ENCODE measurements at regions not wholly inside any gene's neighbourhood (a gene's known extent, or its start where the extent isn't known, plus 50 kb on each side); places are given as distances from the start of the nearest gene placed in this dataset.

DNA sequence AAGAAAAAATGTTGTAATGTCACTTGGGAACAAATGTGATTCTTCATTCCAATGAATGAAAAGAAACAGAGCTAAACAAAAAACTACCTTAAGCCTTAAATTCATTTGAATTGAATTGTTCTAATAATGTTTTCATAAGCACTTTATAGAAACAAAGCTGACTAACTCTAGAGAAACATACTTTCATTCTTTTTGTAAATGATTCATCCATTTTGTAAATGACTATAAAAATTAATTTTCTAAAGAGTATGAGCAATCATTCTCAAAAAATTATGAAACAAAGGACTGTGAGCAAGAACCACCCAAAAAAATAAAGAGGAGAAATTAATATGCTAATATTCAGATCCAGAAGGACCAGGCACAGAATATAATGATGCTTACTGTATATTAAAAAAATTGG, 986.5 kb upstream of the CHORDC1 start:
- Histone ChIP-seq H3K4me1 (ENCODE audit: insufficient read depth) (no peaks in the 10 kb centered on the region), H3K27me3 (no peaks in the 10 kb centered on the region), H3K4me3 (no peak overlapping the region), H3K9me3 (no peaks in the 10 kb centered on the region), H3K36me3 (no peaks in the 10 kb centered on the region), H3K27ac (no peak overlapping the region)
- no peak for DNase-seq
- TF ChIP-seq POLR2A (IDR thresholded peaks at IDR 0.05) (no peak), EP300 (IDR thresholded peaks at IDR 0.05) (no peak)
- TF ChIP-seq, protein P1, sequence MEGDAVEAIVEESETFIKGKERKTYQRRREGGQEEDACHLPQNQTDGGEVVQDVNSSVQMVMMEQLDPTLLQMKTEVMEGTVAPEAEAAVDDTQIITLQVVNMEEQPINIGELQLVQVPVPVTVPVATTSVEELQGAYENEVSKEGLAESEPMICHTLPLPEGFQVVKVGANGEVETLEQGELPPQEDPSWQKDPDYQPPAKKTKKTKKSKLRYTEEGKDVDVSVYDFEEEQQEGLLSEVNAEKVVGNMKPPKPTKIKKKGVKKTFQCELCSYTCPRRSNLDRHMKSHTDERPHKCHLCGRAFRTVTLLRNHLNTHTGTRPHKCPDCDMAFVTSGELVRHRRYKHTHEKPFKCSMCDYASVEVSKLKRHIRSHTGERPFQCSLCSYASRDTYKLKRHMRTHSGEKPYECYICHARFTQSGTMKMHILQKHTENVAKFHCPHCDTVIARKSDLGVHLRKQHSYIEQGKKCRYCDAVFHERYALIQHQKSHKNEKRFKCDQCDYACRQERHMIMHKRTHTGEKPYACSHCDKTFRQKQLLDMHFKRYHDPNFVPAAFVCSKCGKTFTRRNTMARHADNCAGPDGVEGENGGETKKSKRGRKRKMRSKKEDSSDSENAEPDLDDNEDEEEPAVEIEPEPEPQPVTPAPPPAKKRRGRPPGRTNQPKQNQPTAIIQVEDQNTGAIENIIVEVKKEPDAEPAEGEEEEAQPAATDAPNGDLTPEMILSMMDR (IDR thresholded peaks at IDR 0.05) = no peak
- intact Hi-C loops (cut with DNase I) = loop anchor here in 1 of 4 donors (5.0 kb wide), 1 partner anchor 878 kb away; no protein-coding TSS in a partner anchor

DNA sequence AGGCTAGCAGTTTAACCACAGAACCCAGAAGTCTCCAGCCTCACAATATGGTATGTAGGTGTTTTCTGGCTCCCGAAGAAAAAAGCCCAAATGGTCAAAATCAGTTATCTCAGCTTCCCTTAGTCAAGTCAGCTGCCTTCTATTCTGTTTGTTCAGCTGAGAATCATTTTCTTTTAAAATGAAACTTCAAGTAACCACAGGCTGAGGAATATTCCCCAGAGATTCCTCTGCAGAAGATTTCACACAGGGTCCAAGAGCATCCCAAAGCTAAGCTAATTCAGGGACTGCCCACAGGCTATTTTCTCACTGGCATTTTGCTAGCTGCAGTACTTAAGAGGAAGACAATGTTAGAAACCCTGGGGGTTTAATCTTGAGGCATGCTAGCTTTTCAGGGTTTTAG, 977.0 kb upstream of the CHORDC1 start:
- Histone ChIP-seq H3K27ac (no peak overlapping the region), H3K36me3 (no peaks in the 10 kb centered on the region), H3K27me3 (no peaks in the 10 kb centered on the region), H3K9me3 (no peaks in the 10 kb centered on the region), H3K4me3 (no peak overlapping the region), H3K4me1 (ENCODE audit: insufficient read depth) (no peaks in the 10 kb centered on the region)
- intact Hi-C loops (cut with DNase I) = no loop called here
- no peak for DNase-seq
- TF ChIP-seq POLR2A (IDR thresholded peaks at IDR 0.05) (no peak), EP300 (IDR thresholded peaks at IDR 0.05) (no peak)
- TF ChIP-seq, protein P1 (IDR thresholded peaks at IDR 0.05) = no peak
- WGBS, 3 donors = 38 to 56% (median 46%) methylated on average over 1 of the region's 1 CpG

DNA sequence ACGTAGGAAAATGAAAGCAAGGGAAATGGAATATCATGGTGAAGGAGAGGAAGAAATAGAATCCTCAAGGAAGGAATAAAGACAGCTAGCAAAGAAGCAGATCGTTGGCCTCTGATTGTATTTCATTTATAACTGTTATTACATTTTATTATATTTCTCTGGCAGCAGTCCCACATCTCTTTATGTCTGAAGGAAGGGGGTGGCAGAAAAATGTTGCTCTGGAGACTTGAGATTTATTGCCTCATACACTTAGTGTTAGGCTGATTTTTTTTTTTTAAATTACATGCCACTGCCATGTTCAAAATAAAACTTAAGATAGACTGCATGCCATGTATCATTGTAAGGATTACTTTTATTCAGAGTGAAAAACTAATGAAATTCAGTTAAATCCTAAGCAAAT, 971.7 kb upstream of the CHORDC1 start:
- no peaks in the 10 kb centered on the region for H3K4me1 ChIP-seq (ENCODE audit: insufficient read depth)
- intact Hi-C loops (cut with DNase I) = loop anchor here in 1 of 4 donors (5.0 kb wide), 1 partner anchor 1662 kb away; no protein-coding TSS in a partner anchor

DNA sequence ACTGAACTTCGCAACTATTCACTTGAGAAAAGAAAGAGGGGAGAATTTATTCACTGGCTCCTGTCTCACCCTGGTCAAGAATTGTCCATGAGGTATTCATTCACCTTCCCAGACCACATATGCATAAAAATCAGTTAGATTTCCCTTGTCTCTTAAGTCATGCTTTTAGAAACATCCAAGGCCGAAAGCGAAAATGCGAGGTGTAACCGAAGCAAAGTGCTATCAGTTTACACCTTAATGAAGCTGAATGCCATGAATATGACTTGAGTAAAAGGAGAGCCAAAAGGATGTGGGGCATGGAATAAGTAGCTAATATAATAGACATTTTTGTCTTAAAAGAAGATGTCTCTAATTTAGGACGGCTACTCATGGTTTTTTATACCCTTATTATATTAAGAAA, 965.6 kb upstream of the CHORDC1 start:
- Histone ChIP-seq H3K4me1 (ENCODE audit: insufficient read depth) (no peaks in the 10 kb centered on the region), H3K27me3 (no peaks in the 10 kb centered on the region), H3K27ac (no peak overlapping the region), H3K36me3 (no peaks in the 10 kb centered on the region), H3K4me3 (no peak overlapping the region), H3K9me3 (no peaks in the 10 kb centered on the region)
- 93 to 95% (median 94%) methylated on average over 6 of the region's 6 CpGs for WGBS, 3 donors
- intact Hi-C loops (cut with DNase I) = no loop called here
- DNase-seq = no peak
- no peak for TF ChIP-seq POLR2A (IDR thresholded peaks at IDR 0.05)

More for the DNA sequence above, 971.7 kb upstream of the CHORDC1 start:
- Histone ChIP-seq H3K9me3 (no peaks in the 10 kb centered on the region), H3K27ac (no peak overlapping the region), H3K36me3 (no peaks in the 10 kb centered on the region), H3K27me3 (no peaks in the 10 kb centered on the region), H3K4me3 (no peak overlapping the region)
- WGBS, 3 donors = 23 to 33% (median 24%) methylated on average over 2 of the region's 2 CpGs
- no peak for DNase-seq
- TF ChIP-seq, protein P1 (IDR thresholded peaks at IDR 0.05) = no peak
- TF ChIP-seq EP300 (IDR thresholded peaks at IDR 0.05) = no peak
- no peak for TF ChIP-seq POLR2A (IDR thresholded peaks at IDR 0.05)

DNA sequence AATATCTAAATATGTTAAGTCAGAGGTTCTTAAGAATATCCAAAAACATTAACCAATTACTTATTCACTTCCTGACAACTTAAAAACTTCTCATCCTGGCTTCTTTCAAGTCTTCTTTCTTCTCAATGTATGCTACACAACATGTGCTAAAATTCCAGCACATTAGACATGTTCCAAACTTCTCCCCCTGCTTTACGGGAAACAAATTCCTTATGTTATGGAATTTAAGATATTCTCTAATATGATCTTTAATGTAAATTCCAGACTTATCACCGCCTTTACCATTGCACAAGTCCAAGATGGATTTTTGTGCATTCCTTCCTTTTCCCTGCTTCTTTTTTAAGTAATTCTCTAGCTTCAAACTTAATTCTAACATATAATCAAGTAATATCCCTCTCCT, 964.5 kb upstream of the CHORDC1 start:
- intact Hi-C loops (cut with DNase I) = no loop called here
- WGBS, 3 donors = 64 to 77% (median 68%) methylated on average over 2 of the region's 2 CpGs

More for the DNA sequence above, 964.5 kb upstream of the CHORDC1 start:
- H3K4me3 ChIP-seq = no peak overlapping the region
- H3K9me3 ChIP-seq = no peaks in the 10 kb centered on the region
- TF ChIP-seq, protein P1 (IDR thresholded peaks at IDR 0.05) = no peak
- TF ChIP-seq POLR2A (IDR thresholded peaks at IDR 0.05) (no peak), EP300 (IDR thresholded peaks at IDR 0.05) (no peak)
- no peaks in the 10 kb centered on the region for H3K36me3 ChIP-seq
- no peaks in the 10 kb centered on the region for H3K27me3 ChIP-seq
- DNase-seq = no peak
- no peaks in the 10 kb centered on the region for H3K4me1 ChIP-seq (ENCODE audit: insufficient read depth)
- no peak overlapping the region for H3K27ac ChIP-seq

Data from ovary (tissue), 7 donors.